ENCODE measurements at regions not wholly inside any gene's neighbourhood (a gene's known extent, or its start where the extent isn't known, plus 50 kb on each side); places are given as distances from the start of the nearest gene placed in this dataset.
"Not testable (repeated sequence)": the region's sequence is repeated elsewhere in the genome, so short reads cannot be mapped to it uniquely, and the experiment has no call there.

GRCh38 chr6:25197111-25197510, 82.1 kb upstream of the CARMIL1 start:
- TF ChIP-seq CTCF (IDR thresholded peaks at IDR 0.05; ENCODE audit: insufficient read depth, low read length, severe bottlenecking), result no peak
- no peak for DNase-seq (ENCODE audit: low read depth)
- Histone ChIP-seq H3K4me3 (ENCODE audit: low read depth, low read length) (no peak overlapping the region), H3K27me3 (ENCODE audit: control insufficient read depth, insufficient read depth, low read length) (no peaks in the 10 kb centered on the region), H3K36me3 (ENCODE audit: control insufficient read depth, insufficient read depth, low read length) (no peaks in the 10 kb centered on the region)
- no peak for FAIRE-seq

- Histone ChIP-seq H3K36me3 (ENCODE audit: control insufficient read depth, insufficient read depth, low read length) (no peaks in the 10 kb centered on the region), H3K4me3 (ENCODE audit: low read depth, low read length) (no peak overlapping the region), H3K27me3 (ENCODE audit: control insufficient read depth, insufficient read depth, low read length) (no peaks in the 10 kb centered on the region)
- TF ChIP-seq CTCF (IDR thresholded peaks at IDR 0.05; ENCODE audit: insufficient read depth, low read length, severe bottlenecking), result no peak
- DNase-seq (ENCODE audit: low read depth), result no peak
- no peak for FAIRE-seq
Observed at GRCh38 chr6:25199544-25199943, 79.6 kb upstream of the CARMIL1 start.

GRCh38 chr6:25202504-25202903, 76.7 kb upstream of the CARMIL1 start:
- Histone ChIP-seq H3K4me3 (ENCODE audit: low read depth, low read length) (no peak overlapping the region), H3K36me3 (ENCODE audit: control insufficient read depth, insufficient read depth, low read length) (no peaks in the 10 kb centered on the region), H3K27me3 (ENCODE audit: control insufficient read depth, insufficient read depth, low read length) (no peaks in the 10 kb centered on the region)
- TF ChIP-seq CTCF (IDR thresholded peaks at IDR 0.05; ENCODE audit: insufficient read depth, low read length, severe bottlenecking), result no peak
- FAIRE-seq, result no peak
- peak; percentile 24 for DNase-seq (ENCODE audit: low read depth)

- TF ChIP-seq CTCF (IDR thresholded peaks at IDR 0.05; ENCODE audit: insufficient read depth, low read length, severe bottlenecking), result no peak
- H3K27me3 ChIP-seq (ENCODE audit: control insufficient read depth, insufficient read depth, low read length), result no peaks in the 10 kb centered on the region
- no peak for FAIRE-seq
Observed at GRCh38 chr6:25205629-25206028, 73.5 kb upstream of the CARMIL1 start.

DNA sequence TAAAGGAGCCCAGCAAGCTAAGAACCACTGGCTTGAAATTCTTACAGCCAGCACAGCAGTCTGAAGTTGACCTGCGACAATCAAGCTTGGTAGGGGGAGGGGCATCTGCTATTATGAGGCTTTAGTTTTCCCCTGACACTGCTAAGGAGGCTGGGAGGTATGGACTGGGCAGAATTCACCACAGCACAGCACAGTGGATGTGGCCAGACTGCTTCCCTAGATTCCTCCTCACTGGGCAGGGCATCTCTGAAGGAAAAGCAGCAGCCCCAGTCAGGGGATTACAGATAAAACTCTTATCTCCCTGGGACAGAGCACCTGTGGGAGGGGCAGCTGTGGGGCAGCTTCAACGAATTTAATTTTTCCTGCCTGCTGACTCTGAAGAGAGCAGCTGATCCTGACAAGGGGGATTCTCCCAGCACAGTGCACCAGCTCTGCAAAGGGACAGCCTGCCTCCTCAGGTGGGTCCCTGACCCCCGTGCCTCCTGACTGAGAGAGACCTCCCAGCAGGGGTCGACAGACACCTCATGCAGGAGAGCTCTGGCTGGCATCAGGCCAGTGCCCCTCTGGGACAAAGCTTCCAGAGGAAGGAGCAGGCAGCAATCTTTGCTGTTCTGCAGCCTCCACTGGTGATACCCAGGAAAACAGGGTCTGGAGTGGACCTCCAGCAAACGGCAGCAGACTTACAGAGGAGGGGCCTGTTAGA, 71.6 kb upstream of the CARMIL1 start:
- not testable (repeated sequence) for FAIRE-seq; DNase-seq (ENCODE audit: low read depth)

More at GRCh38 chr6:25205629-25206028, 73.5 kb upstream of the CARMIL1 start:
- DNase-seq (ENCODE audit: low read depth), result no peak
- Histone ChIP-seq H3K4me3 (ENCODE audit: low read depth, low read length) (no peak overlapping the region), H3K36me3 (ENCODE audit: control insufficient read depth, insufficient read depth, low read length) (no peaks in the 10 kb centered on the region)

GRCh38 chr6:25215881-25216280, 63.3 kb upstream of the CARMIL1 start:
- FAIRE-seq (no peak), DNase-seq (ENCODE audit: low read depth) (peak; percentile 16)
- no peaks in the 10 kb centered on the region for H3K27me3 ChIP-seq (ENCODE audit: control insufficient read depth, insufficient read depth, low read length)
- H3K36me3 ChIP-seq (ENCODE audit: control insufficient read depth, insufficient read depth, low read length), result no peaks in the 10 kb centered on the region
- no peak for TF ChIP-seq CTCF (IDR thresholded peaks at IDR 0.05; ENCODE audit: insufficient read depth, low read length, severe bottlenecking)
- no peak overlapping the region for H3K4me3 ChIP-seq (ENCODE audit: low read depth, low read length)

More for the DNA sequence above, 71.6 kb upstream of the CARMIL1 start:
- not testable (repeated sequence) for H3K27me3 ChIP-seq (ENCODE audit: control insufficient read depth, insufficient read depth, low read length); H3K4me3 ChIP-seq (ENCODE audit: low read depth, low read length); H3K36me3 ChIP-seq (ENCODE audit: control insufficient read depth, insufficient read depth, low read length)

Data from bronchial epithelial cell (primary cell).